Endothelial cell of umbilical vein (primary cell): ENCODE measurements at regions not wholly inside any gene's neighbourhood (a gene's known extent, or its start where the extent isn't known, plus 50 kb on each side); places are given as distances from the start of the nearest gene placed in this dataset.

ENCODE experiments used
- CTCF ChIP-seq, 2 donors: IDR thresholded peaks; 1 replicate in 1 of 2; 2 replicates in 1 of 2; pipeline ENCODE4 v1.5.1; 2011; ENCODE audit warnings: low read length in 2 of 2, mild to moderate bottlenecking in 2 of 2, moderate library complexity in 2 of 2, control low read depth in 1 of 2, inconsistent platforms in 1 of 2, low read depth in 1 of 2; ENCODE audit not compliant: insufficient read depth in 1 of 2; ENCODE audit errors: extremely low read depth in 1 of 2
- MYC ChIP-seq: IDR thresholded peaks from one replicate; pipeline ENCODE4 v1.6.1; 2011; ENCODE audit warnings: mild to moderate bottlenecking, low read depth, low read length
- POLR2A ChIP-seq: IDR thresholded peaks from 2 replicates; pipeline ENCODE4 v1.6.1; 2012; ENCODE audit warnings: low read depth, mild to moderate bottlenecking, control low read depth, low read length
- POLR2AphosphoS5 ChIP-seq: IDR thresholded peaks from 2 replicates; pipeline ENCODE4 v1.6.1; 2012; ENCODE audit warnings: low read depth, mild to moderate bottlenecking, control low read depth, low read length, moderate library complexity; ENCODE audit not compliant: insufficient read depth

DNA sequence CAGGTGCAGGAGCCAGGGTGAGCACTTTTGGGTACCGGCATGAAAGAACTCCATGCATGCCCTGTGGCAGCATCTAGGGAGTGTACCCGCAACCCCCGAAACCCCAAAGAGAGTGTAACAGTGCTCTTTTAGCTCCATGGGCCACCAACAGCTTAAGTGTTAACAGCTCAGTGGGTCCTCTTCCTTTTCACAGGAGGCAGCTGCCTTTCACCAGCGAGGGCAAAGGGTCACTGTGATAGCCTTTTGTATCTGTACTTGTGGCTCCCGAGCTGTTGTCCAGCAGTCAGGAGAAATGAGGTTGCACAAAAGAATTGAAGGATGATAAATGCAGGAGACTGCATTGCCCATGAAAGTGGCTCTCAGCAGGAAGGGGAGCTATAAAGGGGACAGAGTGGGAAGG lies 1166.3 kb upstream of the ACVR2A start:
- no peak for TF ChIP-seq CTCF (IDR thresholded peaks at IDR 0.05; ENCODE audit: extremely low read depth in 1 of 2, insufficient read depth in 1 of 2, low read depth in 1 of 2, low read length in 2 of 2)
- no peak for TF ChIP-seq POLR2A
- TF ChIP-seq POLR2AphosphoS5: no peak
- TF ChIP-seq MYC: no peak
